Retina (tissue), 1 donor: ENCODE measurements at regions not wholly inside any gene's neighbourhood (a gene's known extent, or its start where the extent isn't known, plus 50 kb on each side); places are given as distances from the start of the nearest gene placed in this dataset.
"Not testable (repeated sequence)": the region's sequence is repeated elsewhere in the genome, so short reads cannot be mapped to it uniquely, and the experiment has no call there.

Experiments
- DNase-seq: peaks from one replicate; pipeline ENCODE4 v3.0.0-alpha.2; 2016

GRCh38 chr1:143905214-143906179 lies 66.3 kb downstream of the FAM72C start:
- DNase-seq, result not testable (repeated sequence)

GRCh38 chr1:143904622-143904979 lies 67.2 kb downstream of the FAM72C start:
- DNase-seq, result not testable (repeated sequence)

GRCh38 chr1:143903899-143904621 lies 67.7 kb downstream of the FAM72C start:
- DNase-seq, result peak; percentile 24

DNA sequence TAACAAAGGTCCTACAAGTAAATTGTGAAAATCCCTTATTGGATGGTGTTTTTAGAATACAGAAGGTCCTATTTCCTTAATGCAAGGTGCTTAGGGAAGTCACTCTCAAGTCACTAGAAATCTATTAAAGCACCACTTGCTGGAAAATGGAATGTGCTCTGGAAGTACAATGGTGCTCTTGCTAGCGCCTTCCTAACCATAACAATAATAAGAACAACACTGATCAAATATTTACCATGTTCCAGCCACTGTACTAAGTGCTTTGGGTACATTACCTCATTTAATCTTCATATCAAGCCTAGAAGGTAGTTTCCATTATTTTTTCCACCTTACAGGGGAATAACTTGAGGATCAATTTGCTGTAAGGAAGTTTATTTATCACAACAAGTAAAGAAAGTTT lies 75.4 kb downstream of the FAM72C start:
- DNase-seq, result not testable (repeated sequence)

DNA sequence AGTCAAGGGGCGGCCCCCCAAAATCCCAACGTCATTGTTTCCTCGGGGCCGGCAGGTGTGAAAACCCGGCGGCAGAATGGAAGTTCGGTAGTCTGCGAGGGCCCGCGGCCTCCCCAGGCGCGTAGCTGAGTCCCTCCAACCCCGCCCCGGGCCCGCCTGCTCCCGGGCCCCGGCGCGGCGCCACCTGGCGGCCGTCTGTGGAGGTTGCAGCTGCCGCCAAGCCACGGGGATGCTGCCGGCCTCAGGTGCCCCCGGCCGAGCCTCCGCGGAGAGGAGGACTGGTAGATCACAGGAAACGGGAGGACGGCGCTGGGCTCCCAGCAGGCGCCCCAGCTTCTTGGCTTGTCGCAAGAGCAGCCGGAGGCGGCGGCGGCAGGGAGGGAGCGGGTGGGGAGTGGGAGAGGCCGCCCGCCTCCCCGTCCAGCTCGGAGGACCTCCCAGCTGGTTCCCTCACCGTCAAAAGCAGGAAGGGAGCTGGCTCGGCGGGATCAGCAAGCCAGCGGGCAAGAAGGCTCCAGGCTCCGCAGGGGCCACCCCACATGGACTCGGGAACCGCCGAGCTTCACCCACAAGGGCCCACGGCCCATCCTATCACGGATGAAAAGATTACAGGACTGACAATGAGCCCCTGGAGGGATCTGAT lies 86.7 kb downstream of the FAM72C start:
- not testable (repeated sequence) for DNase-seq

DNA sequence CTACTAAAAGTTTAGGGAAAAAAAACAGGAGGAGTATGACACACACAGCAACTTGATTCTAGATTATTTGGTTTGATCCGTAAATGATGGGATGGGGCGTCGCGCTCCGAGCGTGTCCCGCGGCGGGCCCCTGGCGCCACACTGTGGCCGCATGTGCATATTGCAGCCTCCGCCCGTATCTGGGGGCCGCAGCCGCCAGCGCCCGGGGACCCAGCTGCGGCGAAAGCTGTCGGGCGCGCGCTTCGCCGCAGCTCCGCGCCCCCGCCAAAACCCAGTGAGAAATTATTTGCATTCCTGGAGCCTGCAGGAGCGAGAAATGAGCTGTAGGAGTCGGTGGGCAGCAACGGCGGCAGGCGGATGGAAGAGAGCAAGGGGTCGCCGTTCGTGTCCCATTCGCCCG lies 87.3 kb downstream of the FAM72C start:
- not testable (repeated sequence) for DNase-seq

DNA sequence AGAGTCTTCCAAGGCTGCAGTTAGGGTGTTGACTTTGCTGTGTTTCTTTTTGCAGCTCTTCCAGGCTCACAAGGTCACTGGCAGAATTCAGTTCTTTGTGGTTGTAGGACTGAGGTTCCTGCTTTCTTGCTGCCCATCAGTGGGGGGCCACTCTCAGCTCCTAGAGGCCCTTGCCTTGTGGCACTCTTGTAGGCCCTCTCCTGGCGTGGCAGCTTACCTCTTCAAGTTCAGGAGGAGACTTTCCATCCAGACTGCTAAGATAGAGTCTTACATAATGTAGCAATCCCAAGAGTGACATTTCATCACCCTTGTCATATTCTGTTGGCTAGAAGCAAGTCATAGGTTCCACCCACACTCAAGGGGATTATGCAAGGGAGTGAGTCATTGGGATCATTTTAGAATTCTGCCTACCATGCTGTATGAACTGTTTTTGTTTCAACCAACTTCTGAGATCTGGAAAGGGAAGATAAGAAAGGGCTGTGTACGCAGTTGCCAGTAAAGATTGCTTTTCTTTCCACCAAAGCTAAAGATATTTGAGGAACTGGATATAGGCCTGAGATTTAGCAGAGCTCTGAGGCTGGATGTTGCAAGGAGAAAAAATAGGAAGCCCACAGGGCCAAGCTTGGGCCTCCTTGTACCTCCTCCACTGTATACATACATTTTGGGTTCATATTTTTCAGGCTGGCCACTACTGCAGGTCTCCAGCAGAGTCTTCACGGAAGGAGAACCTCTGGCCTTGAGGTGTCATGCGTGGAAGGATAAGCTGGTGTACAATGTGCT lies 91.8 kb downstream of the FAM72C start:
- DNase-seq, result not testable (repeated sequence)

GRCh38 chr1:143875947-143876346 lies 95.8 kb downstream of the FAM72C start:
- DNase-seq, result not testable (repeated sequence)

GRCh38 chr1:143874625-143875024 lies 97.2 kb downstream of the FAM72C start:
- DNase-seq, result not testable (repeated sequence)

DNA sequence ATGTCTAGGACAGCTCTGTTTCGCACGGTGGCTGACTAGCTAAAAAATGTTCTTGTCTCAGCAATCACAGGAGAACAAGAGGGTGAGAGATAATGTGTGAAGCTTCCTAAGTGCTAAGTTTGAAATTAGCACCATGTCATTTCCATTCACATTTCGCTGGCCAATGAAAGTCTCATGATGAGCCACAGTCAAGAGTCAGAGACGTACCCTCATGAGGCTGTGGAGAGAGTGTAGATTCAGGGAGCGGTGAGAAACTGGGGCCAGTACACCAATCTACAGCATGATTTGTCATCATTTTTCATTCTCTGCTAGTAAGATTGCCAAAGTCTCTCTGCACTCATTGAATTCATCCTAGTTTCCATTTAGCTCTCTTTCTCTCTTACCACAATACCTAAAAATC lies 98.1 kb downstream of the FAM72C start:
- not testable (repeated sequence) for DNase-seq

- not testable (repeated sequence) for DNase-seq
Observed at GRCh38 chr1:143870388-143870787, 101.4 kb downstream of the FAM72C start.

GRCh38 chr1:143867590-143868220 lies 104.1 kb downstream of the FAM72C start:
- not testable (repeated sequence) for DNase-seq

GRCh38 chr1:143863901-143864520 lies 107.8 kb downstream of the FAM72C start:
- DNase-seq, result not testable (repeated sequence)

GRCh38 chr1:143862722-143863121 lies 109.1 kb downstream of the FAM72C start:
- not testable (repeated sequence) for DNase-seq

DNA sequence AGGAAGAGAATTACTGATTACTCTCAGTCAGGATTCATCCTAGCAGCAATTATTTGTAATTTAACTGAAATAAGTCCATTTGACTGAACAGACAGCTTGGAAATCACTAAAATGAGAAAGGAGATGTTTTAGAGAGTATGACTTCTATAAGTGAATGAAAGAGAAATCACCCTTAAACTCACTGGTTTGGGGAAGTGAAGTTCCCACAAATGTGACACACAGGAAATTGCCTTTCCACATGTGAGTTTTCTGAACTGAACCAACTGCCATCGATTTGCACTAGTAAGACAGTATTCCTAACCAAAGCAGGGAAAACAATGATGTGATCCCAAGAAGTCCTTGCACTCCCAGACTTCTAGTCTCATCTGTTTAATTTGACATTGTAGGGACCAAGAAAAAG lies 110.5 kb downstream of the FAM72C start:
- DNase-seq, result not testable (repeated sequence)

GRCh38 chr1:143855867-143856266 lies 115.9 kb downstream of the FAM72C start:
- DNase-seq, result not testable (repeated sequence)

- not testable (repeated sequence) for DNase-seq
Observed at GRCh38 chr1:143854069-143854468, 117.7 kb downstream of the FAM72C start.

GRCh38 chr1:143850637-143851036 lies 121.1 kb downstream of the FAM72C start:
- not testable (repeated sequence) for DNase-seq

- not testable (repeated sequence) for DNase-seq
Observed at GRCh38 chr1:143848859-143849258, 122.9 kb downstream of the FAM72C start.

DNA sequence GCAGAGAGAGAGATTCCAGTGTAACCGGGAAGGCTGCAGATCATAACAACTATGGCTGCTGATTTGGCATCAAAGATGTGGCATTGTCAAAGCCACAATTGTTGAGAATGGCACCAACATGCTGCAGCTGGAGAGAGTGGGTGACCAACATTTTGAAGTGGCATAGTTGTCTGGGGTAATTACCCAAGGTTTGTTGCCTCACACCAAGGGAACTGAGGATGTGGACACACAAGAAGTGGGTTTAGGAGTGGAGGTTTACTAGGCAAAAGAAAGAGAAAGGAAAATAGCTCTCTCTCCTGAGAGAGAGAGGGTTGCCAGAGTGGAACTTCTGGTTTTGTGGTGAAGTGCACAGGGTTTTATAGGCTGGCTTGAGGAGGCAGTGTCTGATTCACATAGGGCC lies 126.6 kb downstream of the FAM72C start:
- DNase-seq, result not testable (repeated sequence)

DNA sequence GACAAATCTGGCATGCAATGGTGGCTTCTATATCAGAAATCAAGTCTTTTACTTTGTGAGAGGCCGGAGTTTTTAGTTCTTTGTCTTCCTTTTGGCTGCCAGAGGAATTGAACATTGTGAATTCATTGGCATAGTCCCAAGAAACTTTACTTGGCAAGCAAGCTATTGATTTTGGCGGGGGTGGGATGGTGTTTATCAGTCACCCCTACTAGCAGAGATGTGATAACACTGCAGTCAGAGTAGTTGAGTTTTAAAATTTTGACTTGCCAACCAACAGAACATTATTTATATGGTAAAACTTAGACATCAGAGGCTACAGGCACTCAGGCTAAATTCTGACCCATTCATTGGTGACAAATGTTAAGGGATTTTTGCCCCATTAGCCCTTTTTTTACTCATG lies 129.7 kb downstream of the FAM72C start:
- DNase-seq, result not testable (repeated sequence)
